K562 (cell line): ENCODE measurements at regions not wholly inside any gene's neighbourhood (a gene's known extent, or its start where the extent isn't known, plus 50 kb on each side); places are given as distances from the start of the nearest gene placed in this dataset.

Experiments used
- CBX5 ChIP-seq: IDR thresholded peaks from 2 replicates; pipeline ENCODE4 v1.6.1; 2014; ENCODE audit warnings: low read depth, borderline replicate concordance
- ESRRA ChIP-seq: fragments of 450-650 bp; IDR thresholded peaks from 2 replicates; pipeline ENCODE4 v1.6.1; 2014; ENCODE audit warnings: low read depth, mild to moderate bottlenecking, moderate library complexity, borderline replicate concordance
- GABPA ChIP-seq: fragments of 200-800 bp; sonication (Bioruptor generic); conservative IDR thresholded peaks from 2 replicates; pipeline ENCODE4 v1.6.1; 2016; ENCODE audit warnings: low read depth, missing genetic modification characterization, missing compliant biosample characterization
- HDGF ChIP-seq: fragments of 450-650 bp; IDR thresholded peaks from 2 replicates; pipeline ENCODE4 v1.6.1; 2016
- HMG20A ChIP-seq: fragments of 450-650 bp; formaldehyde crosslinking; conservative IDR thresholded peaks from 2 replicates; pipeline ENCODE4 v1.4.0; 2020; ENCODE audit warnings: mild to moderate bottlenecking, mixed read lengths
- JUND ChIP-seq, 2 experiments: IDR thresholded peaks; 2 replicates in 1 of 2; 3 replicates in 1 of 2; pipeline ENCODE4 v1.6.1; 2011; ENCODE audit warnings: borderline replicate concordance in 2 of 2, low read depth in 2 of 2, low read length in 2 of 2, improper control_type of control experiment in 1 of 2, missing biosample characterization in 1 of 2, missing genetic modification characterization in 1 of 2, missing genetic modification reagents in 1 of 2
- NCOR1 ChIP-seq: fragments of 450-650 bp; IDR thresholded peaks from 2 replicates; pipeline ENCODE4 v1.6.1; 2016; ENCODE audit warnings: mild to moderate bottlenecking, moderate library complexity
- NFATC3 ChIP-seq: fragments of 450-650 bp; IDR thresholded peaks from 2 replicates; pipeline ENCODE4 v1.6.1; 2017; ENCODE audit warnings: mild to moderate bottlenecking
- POLR2AphosphoS5 ChIP-seq: IDR thresholded peaks from 2 replicates; pipeline ENCODE4 v1.6.1; 2011; ENCODE audit warnings: mild to moderate bottlenecking, low read depth, low read length, moderate library complexity; ENCODE audit not compliant: control insufficient read depth, insufficient read depth
- POU5F1 ChIP-seq: fragments of 150-350 bp; IDR thresholded peaks from 2 replicates; pipeline ENCODE4 v1.6.1; 2014; ENCODE audit warnings: borderline replicate concordance, low read length, low read depth, mild to moderate bottlenecking; ENCODE audit not compliant: partially characterized antibody
- SIN3A ChIP-seq, 2 experiments: fragments of 150-350 bp in 1 of 2; IDR thresholded peaks; 2 replicates each; pipeline ENCODE4 v1.6.1; 2011 to 2016; ENCODE audit warnings: borderline replicate concordance in 2 of 2, low read depth in 2 of 2, low read length in 2 of 2, mild to moderate bottlenecking in 2 of 2, moderate library complexity in 2 of 2; ENCODE audit not compliant: control insufficient read depth in 1 of 2
- SMC3 ChIP-seq: conservative IDR thresholded peaks from 2 replicates; pipeline ENCODE4 v1.6.1; 2011; ENCODE audit warnings: low read depth, low read length, improper control_type of control experiment; ENCODE audit not compliant: insufficient read depth
- ZNF3 ChIP-seq: fragments of 250-450 bp; sonication (Bioruptor Pico); IDR thresholded peaks from 2 replicates; pipeline ENCODE4 v1.5.0; 2021; ENCODE audit warnings: mild to moderate bottlenecking, moderate library complexity
- TF ChIP-seq, protein P1 (sequence below), 3 experiments: IDR thresholded peaks in 2 of 3; conservative IDR thresholded peaks in 1 of 3; 2 replicates each; pipeline ENCODE4 v1.5.1; 2011 to 2012; ENCODE audit warnings: low read length in 3 of 3, mild to moderate bottlenecking in 3 of 3, control low read depth in 2 of 3, improper control_type of control experiment in 1 of 3, inconsistent platforms in 1 of 3, low read depth in 1 of 3, mixed read lengths in 1 of 3, moderate library complexity in 1 of 3; ENCODE audit not compliant: insufficient read depth in 2 of 3

DNA sequence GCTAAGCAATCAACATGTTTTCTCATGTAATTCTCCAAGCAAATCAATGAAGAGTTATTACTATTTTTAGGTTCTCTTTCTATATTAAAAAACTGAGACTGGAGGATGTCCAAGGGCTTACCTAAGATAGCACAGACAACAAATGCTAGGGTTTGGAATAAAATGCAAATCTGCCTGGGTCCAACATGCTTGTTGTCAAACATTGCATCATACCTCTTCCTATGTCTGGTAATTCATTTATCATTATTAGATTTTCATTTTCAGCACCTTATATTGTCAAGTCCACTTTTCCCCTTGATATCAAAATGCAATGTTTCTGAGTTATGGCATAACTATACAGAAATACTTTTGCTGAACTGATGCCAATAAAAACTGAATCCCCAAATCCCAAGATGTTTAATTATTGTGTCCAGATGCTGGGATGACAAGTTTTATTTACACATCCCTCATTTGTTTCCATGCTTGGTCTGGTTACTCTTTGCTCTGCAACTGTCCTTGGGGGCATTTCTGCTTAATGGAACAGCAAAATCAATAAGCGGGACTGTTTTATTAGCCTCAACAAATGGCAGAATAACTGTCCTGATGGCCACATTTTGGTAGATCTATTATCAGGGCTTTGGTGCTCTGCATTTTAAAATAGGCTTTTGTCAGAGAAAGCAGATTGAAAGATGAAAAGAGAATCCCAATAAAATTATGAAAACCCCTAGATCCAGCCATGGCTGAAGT lies 86.0 kb downstream of the C11orf87 start:
- TF ChIP-seq GABPA (tag) (no peak), NFATC3 (no peak), POLR2AphosphoS5 (no peak), CBX5 (no peak), NCOR1 (no peak), HMG20A (no peak), SMC3 (no peak), SIN3A (IDR thresholded peaks at IDR 0.05; ENCODE audit: borderline replicate concordance in 2 of 2, control insufficient read depth in 1 of 2, low read depth in 2 of 2, low read length in 2 of 2) (no peak), JUND (IDR thresholded peaks at IDR 0.05; ENCODE audit: borderline replicate concordance, low read depth, low read length) (no peak), JUND (tag; IDR thresholded peaks at IDR 0.05; ENCODE audit: borderline replicate concordance, low read depth, low read length) (no peak), ESRRA (no peak), ZNF3 (CRISPR knock-in tag) (no peak), HDGF (no peak), POU5F1 (no peak)
- TF ChIP-seq, protein P1, sequence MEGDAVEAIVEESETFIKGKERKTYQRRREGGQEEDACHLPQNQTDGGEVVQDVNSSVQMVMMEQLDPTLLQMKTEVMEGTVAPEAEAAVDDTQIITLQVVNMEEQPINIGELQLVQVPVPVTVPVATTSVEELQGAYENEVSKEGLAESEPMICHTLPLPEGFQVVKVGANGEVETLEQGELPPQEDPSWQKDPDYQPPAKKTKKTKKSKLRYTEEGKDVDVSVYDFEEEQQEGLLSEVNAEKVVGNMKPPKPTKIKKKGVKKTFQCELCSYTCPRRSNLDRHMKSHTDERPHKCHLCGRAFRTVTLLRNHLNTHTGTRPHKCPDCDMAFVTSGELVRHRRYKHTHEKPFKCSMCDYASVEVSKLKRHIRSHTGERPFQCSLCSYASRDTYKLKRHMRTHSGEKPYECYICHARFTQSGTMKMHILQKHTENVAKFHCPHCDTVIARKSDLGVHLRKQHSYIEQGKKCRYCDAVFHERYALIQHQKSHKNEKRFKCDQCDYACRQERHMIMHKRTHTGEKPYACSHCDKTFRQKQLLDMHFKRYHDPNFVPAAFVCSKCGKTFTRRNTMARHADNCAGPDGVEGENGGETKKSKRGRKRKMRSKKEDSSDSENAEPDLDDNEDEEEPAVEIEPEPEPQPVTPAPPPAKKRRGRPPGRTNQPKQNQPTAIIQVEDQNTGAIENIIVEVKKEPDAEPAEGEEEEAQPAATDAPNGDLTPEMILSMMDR (IDR thresholded peaks at IDR 0.05 in 2 of 3, conservative IDR thresholded peaks at IDR 0.05 in 1 of 3; ENCODE audit: insufficient read depth in 2 of 3, low read depth in 1 of 3, low read length in 3 of 3) = no peak
